ENCODE measurements at regions not wholly inside any gene's neighbourhood (a gene's known extent, or its start where the extent isn't known, plus 50 kb on each side); places are given as distances from the start of the nearest gene placed in this dataset.

- no peaks in the 10 kb centered on the region for H4K20me1 ChIP-seq (replicated peaks; ENCODE audit: insufficient read depth)
- H3K4me3 ChIP-seq = no peak overlapping the region
- H3K27me3 Mint-ChIP-seq (ENCODE audit: insufficient read depth, low read depth, poor library complexity) = peaks cover 2% of the 10 kb centered on the region
- no peaks in the 10 kb centered on the region for H3K9me2 ChIP-seq (ENCODE audit: insufficient read depth)
- H3K27me3 ChIP-seq (ENCODE audit: insufficient read depth) = no peaks in the 10 kb centered on the region
- H3K36me3 Mint-ChIP-seq (ENCODE audit: low read depth) = no peaks in the 10 kb centered on the region
- H3F3A ChIP-seq (replicated peaks; ENCODE audit: low read depth) = no peaks in the 10 kb centered on the region
- ATAC-seq (no peak), DNase-seq (ENCODE audit: low spot score) (no peak)
- H3K9me3 Mint-ChIP-seq = no peaks in the 10 kb centered on the region
- no peak overlapping the region for H3K4me3 Mint-ChIP-seq
- H3K79me2 ChIP-seq (replicated peaks; ENCODE audit: insufficient read depth) = no peaks in the 10 kb centered on the region
- H3K27ac Mint-ChIP-seq = no peak overlapping the region
- H3K4me1 ChIP-seq (ENCODE audit: insufficient read depth) = peaks cover 16% of the 10 kb centered on the region
- TF ChIP-seq, protein P1, sequence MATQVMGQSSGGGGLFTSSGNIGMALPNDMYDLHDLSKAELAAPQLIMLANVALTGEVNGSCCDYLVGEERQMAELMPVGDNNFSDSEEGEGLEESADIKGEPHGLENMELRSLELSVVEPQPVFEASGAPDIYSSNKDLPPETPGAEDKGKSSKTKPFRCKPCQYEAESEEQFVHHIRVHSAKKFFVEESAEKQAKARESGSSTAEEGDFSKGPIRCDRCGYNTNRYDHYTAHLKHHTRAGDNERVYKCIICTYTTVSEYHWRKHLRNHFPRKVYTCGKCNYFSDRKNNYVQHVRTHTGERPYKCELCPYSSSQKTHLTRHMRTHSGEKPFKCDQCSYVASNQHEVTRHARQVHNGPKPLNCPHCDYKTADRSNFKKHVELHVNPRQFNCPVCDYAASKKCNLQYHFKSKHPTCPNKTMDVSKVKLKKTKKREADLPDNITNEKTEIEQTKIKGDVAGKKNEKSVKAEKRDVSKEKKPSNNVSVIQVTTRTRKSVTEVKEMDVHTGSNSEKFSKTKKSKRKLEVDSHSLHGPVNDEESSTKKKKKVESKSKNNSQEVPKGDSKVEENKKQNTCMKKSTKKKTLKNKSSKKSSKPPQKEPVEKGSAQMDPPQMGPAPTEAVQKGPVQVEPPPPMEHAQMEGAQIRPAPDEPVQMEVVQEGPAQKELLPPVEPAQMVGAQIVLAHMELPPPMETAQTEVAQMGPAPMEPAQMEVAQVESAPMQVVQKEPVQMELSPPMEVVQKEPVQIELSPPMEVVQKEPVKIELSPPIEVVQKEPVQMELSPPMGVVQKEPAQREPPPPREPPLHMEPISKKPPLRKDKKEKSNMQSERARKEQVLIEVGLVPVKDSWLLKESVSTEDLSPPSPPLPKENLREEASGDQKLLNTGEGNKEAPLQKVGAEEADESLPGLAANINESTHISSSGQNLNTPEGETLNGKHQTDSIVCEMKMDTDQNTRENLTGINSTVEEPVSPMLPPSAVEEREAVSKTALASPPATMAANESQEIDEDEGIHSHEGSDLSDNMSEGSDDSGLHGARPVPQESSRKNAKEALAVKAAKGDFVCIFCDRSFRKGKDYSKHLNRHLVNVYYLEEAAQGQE (IDR thresholded peaks at IDR 0.05; ENCODE audit: unreplicated experiment) = no peak
- no peak for TF ChIP-seq JUNB (IDR thresholded peaks at IDR 0.05; ENCODE audit: unreplicated experiment)
- TF ChIP-seq NANOG (IDR thresholded peaks at IDR 0.05; ENCODE audit: borderline replicate concordance) = no peak
- no peak for TF ChIP-seq ZNF462 (CRISPR knock-in tag; IDR thresholded peaks at IDR 0.05)
- TF ChIP-seq EZH2phosphoT487 (IDR thresholded peaks at IDR 0.05; ENCODE audit: unreplicated experiment) = no peak
- TF ChIP-seq, protein P2, sequence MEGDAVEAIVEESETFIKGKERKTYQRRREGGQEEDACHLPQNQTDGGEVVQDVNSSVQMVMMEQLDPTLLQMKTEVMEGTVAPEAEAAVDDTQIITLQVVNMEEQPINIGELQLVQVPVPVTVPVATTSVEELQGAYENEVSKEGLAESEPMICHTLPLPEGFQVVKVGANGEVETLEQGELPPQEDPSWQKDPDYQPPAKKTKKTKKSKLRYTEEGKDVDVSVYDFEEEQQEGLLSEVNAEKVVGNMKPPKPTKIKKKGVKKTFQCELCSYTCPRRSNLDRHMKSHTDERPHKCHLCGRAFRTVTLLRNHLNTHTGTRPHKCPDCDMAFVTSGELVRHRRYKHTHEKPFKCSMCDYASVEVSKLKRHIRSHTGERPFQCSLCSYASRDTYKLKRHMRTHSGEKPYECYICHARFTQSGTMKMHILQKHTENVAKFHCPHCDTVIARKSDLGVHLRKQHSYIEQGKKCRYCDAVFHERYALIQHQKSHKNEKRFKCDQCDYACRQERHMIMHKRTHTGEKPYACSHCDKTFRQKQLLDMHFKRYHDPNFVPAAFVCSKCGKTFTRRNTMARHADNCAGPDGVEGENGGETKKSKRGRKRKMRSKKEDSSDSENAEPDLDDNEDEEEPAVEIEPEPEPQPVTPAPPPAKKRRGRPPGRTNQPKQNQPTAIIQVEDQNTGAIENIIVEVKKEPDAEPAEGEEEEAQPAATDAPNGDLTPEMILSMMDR (conservative IDR thresholded peaks at IDR 0.05; ENCODE audit: low read depth in 2 of 2) = no peak
- TF ChIP-seq STAT1 (IDR thresholded peaks at IDR 0.05; ENCODE audit: unreplicated experiment) = no peak
- no peak for TF ChIP-seq ZNF331 (CRISPR knock-in tag; IDR thresholded peaks at IDR 0.05; ENCODE audit: low read depth)
- TF ChIP-seq, protein P3, sequence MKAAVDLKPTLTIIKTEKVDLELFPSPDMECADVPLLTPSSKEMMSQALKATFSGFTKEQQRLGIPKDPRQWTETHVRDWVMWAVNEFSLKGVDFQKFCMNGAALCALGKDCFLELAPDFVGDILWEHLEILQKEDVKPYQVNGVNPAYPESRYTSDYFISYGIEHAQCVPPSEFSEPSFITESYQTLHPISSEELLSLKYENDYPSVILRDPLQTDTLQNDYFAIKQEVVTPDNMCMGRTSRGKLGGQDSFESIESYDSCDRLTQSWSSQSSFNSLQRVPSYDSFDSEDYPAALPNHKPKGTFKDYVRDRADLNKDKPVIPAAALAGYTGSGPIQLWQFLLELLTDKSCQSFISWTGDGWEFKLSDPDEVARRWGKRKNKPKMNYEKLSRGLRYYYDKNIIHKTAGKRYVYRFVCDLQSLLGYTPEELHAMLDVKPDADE (IDR thresholded peaks at IDR 0.05) = no peak
- TF ChIP-seq POLR2AphosphoS5 (IDR thresholded peaks at IDR 0.05; ENCODE audit: low read depth) = no peak
- no peak for TF ChIP-seq CREB1 (CRISPR knock-in tag; IDR thresholded peaks at IDR 0.05; ENCODE audit: low read depth)
- TF ChIP-seq ZNF114 (CRISPR knock-in tag; IDR thresholded peaks at IDR 0.05) = no peak
- TF ChIP-seq EZH2 (IDR thresholded peaks at IDR 0.05; ENCODE audit: low read depth, unreplicated experiment) = no peak
- no peak overlapping the region for H3K4me2 ChIP-seq
- H3K36me3 ChIP-seq (ENCODE audit: insufficient read depth) = no peaks in the 10 kb centered on the region
- H3K27ac ChIP-seq (ENCODE audit: low read depth) = no peak overlapping the region
- peaks cover 11% of the 10 kb centered on the region; the same call in 2 of the 3 replicates for H3K4me1 Mint-ChIP-seq
- no peak overlapping the region for H2AFZ ChIP-seq
Observed at GRCh38 chr3:159144472-159144871, 342.6 kb downstream of the MFSD1 start.
